Mucosa of gallbladder (tissue), 1 donor: ENCODE measurements at regions not wholly inside any gene's neighbourhood (a gene's known extent, or its start where the extent isn't known, plus 50 kb on each side); places are given as distances from the start of the nearest gene placed in this dataset.
"Not testable (repeated sequence)": the region's sequence is repeated elsewhere in the genome, so short reads cannot be mapped to it uniquely, and the experiment has no call there.

Source experiments
- DNase-seq: peaks from one replicate; pipeline ENCODE4 v3.0.0-alpha.2; 2020; ENCODE audit warnings: low spot score
- donor health status: DM: no; HTN: no; CAD: no.

DNA sequence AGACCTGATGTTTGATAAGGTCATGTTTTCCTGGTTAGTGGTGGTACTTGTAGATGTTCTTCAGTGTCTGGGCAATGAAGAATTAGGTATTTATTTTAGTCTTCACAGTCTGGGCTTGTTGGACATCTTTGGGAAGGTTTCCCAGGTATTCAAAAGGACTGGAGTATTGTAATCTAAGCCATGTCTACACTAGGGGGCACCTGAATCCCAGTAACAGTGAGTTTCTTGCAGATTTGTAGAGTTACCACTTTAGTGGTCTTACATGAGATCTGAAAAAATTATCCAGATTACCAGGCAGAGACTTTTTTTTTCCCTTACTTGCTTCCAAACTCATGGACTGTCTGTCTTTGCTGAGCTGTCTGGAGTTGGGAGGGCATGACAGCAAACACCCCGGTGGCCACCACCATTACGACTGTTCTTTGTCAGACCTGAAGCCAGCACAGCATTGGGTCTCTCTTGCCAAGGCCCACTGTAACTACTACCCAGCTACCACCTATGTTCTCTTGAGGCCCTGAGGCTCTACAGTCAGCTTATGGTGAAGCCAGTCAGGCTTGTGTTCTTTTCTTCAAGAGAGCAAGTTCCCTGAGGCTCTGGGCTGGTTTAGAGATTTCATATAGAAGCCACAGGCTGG lies 820.7 kb upstream of the FBXO33 start:
- DNase-seq, result no peak

DNA sequence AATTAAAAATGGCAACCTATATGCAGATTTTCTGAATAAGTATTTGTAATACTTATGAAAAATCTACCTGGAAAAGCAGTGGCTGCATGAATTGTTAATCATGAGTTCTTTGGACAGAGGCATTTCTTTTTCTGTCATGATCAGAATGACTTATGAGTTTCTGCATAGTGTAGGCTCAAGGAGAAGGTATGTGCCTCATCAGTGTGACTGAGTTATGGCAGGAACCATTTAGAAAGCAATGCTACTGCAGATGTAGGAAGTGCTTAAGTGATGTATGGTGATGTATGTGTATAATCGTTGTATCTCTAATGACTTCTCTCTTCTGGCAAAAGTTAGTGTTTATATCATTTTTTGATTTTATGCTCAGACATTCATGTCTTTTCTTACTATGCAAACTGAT lies 816.4 kb upstream of the FBXO33 start:
- DNase-seq, result no peak

DNA sequence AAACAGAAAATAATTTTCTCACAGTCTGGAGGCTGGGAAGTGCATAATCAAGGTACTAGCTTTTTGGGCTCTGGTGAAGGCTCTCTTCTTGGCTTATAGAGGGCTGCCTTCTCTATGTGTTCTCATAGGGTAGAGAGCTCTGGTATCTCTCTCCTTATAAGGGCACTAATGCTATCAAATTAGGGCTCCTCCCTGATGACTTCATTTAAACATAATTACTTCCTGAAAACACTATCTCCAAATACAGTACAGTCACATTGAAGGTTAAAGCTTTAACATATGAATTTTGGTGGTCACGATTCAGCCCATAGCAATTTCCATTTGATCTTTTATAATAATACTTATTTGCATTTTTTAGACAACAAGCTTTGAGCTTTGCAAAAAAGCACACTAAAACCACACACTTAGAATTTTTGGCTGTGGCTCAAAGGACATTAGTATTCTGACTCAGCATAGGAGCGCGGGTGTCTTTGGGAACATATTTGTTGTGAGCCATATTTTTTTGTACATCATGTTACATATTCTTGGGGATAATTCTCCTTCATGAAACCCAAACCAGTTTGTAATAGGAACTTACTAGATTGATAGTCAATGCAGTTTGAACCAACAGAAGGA lies 808.1 kb upstream of the FBXO33 start:
- no peak for DNase-seq

DNA sequence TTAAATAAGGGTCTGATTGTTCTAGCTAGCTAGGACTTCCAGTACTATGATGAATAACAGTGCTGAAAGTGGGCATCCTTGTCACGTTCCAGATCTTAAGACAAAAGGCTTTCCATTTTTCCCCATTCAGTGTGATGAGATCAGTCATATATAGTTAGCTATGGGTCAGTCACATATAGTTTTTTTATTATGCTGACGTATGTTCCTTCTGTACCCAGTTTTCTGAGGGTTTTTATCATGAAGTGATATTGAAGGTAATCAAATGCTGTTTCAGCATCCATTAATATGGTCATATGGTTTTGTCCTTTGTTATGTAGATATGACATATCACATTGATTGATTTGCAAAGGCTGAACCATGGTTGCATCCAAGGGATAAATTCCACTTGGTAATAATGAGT lies 800.1 kb upstream of the FBXO33 start:
- no peak for DNase-seq

DNA sequence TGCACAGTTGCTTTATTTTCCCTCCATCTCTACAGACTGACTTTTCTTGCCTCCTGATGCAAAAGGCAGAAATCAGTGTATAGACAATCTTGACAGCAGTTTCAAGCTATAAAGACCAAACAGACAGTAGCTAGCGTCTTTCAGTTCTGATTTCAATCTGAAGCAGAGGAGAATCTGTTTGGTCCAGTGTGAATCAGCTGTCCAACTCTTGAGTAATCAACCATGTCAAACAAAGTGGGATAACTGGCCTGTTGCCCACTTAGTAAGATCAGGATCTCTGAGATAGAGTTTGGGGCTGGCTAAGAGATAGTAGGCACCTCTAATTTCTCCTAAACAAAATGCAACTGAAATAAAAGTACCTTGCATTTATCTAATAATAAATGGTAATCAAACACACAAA lies 797.4 kb upstream of the FBXO33 start:
- DNase-seq, result no peak

DNA sequence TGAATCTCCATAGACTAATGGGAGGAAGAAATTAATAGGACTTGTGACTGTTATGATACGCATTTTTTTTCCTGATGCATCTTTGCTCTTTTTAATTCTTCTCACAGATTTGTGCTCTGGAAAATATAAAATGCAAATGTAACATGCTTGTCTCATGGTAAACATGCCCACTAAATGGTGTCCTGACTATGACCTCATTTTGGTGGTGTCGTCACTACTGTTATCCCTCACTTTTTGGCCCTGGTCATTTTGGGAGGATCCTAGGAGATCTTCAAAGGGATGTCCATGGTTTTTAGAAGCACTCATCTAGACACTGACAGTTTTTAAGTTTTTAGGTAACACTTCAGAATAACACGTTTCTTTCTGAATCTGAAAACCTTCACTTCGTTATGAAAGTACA lies 790.8 kb upstream of the FBXO33 start:
- DNase-seq, result no peak

DNA sequence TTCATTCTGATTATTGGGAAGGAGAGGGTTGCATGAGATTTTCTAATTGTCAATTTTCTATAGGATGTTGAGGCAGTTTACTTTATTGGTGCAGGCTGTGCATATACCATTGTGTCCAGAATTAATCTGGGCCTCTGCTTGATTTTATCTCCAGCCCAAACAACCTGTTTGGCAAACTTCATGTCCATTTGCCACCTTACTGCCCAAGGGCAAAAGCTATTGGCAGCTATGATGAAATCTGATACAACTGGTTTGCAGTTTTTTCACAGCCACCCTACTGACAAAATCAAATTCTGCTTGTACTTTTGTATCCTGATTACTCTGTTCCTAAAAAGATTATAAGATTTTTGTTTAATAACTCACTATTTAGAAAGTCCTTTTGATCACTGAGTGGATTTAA lies 789.2 kb upstream of the FBXO33 start:
- no peak for DNase-seq

DNA sequence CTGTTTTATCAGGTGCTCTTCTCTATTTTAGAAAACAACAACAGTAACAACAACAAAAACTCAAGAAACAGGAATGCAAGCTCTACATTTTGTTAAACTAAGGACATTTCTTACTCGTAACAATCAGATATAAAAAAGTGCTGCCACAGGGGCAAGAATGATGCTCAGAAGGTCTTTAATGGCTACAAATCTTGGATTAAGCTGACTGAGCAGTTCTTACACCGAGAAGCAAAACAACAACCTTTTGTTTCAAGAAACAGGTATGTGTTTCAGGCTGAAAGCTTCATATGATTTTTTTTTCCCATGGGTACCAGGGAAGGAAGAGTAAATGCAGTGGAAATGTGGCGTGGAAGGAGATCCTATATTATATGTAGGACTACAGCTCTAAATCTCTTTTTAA lies 786.8 kb upstream of the FBXO33 start:
- no peak for DNase-seq

DNA sequence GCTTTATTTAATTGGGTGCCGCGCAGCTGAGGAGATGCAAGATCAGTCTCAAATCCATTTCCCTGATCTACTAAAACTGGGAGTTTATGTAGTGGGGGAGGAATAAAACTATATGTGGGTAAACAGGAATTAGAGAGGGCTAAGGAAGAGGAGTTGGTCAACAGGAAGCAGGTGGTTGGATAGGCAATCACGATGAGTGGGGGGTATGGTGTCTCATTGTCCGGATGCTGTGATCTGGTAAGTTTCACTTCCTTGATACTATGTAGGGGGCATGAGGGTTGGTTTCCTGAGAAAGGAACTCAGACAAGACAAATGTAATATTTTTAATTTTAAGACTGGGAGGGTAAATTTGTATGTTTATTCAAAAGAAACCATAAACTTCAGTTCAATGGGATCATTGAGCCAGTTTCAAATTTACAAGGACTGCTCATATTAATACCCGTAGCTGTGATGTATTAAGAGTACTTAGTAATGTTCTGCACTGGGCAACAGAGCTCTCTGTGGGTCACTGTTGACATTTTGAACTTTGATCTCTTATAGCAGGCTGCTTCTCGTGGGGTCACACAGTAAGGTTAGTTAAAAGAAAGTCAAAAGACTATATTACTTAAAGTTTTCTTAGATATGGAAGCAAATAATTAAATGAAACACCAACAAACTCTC lies 786.2 kb upstream of the FBXO33 start:
- DNase-seq, result no peak

DNA sequence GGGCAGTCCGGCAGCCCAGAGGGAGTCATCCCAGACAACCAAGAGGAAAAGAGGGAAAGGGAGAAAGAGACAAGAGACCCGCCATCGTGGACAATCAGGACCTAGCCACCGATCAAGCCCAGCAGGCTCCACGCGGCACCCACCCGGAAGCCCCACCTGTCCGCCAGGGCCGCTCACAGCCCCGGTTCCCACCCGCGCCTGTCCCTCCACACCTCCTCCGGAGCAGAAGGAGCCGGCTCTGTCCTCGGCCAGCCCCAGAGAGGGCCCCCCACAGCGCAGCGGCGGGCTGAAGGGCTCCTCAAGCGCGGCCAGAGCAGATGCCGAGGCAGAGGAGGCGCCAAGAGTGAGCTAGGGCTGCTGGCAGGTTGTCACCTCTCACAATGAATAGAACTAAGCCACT lies 784.7 kb upstream of the FBXO33 start:
- no peak for DNase-seq

DNA sequence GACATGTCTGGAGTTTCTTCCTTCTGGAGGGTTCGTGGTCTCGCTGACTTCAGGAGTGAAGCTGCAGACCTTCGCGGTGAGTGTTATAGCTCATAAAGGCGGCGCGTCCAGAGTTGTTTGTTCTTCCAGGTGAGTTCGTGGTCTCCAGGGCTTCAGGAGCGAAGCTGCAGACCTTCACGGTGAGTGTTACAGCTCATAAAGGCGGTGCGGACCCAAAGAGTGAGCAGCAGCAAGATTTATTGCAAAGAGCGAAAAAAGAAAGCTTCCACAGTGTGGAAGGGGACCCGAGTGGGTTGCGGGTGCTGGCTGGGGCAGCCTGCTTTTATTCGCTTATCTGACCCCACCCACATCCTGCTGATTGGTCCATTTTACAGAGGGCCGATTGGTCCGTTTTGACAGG lies 784.2 kb upstream of the FBXO33 start:
- not testable (repeated sequence) for DNase-seq

DNA sequence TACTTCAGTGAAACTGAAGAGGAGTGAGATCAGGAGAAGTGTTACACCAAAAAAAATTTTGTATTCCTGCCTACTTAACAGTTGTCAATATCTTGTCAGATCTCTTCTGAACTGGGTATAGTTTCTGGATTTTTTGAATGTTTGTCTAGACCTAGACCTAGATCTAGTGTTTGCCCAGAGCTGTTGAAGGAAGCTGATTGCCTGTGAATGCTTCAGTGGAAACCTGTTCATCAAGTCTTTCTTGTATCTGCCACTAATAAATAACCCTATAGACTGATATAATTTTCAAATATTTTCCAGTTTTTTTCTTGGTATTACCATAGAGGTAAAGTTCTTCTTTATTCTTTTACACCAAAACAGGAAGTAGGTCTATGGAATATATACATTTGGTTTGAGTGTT lies 781.5 kb upstream of the FBXO33 start:
- no peak for DNase-seq

DNA sequence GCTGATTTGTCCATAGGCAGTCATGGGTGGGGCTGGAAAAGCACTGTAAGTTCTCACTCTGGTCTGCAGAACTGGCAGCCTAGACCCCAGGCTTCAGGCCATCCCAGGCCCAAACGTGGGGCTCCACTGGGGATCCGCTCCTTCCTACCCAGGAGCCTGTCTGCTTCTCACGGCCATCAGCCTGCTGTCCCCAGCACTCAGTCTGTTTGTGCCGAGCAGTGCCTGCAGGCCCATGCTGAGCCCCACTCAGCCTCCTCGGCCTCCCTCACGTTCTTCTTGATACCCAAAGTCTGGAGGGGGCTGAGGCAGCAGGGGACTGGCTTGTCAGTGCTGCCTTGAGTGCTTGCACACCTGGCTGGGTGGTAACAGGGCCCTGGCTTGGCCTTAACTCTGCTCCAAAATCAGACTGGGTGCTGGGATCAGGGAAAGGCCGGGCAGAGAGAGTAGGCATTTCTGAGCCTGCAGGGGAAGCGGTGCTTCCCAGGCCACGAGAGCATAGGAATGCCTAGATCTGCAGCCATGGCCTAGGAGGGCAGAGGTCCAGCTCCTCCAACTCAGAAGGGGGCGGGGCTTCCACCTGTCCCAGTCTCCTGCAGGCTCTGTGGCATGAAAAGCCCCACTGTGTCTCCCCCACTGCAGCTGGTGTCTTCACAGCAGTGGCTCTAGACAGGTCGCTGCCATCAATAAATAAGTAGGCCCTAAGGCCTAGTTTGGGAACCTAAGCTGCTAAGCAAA lies 772.4 kb upstream of the FBXO33 start:
- no peak for DNase-seq

DNA sequence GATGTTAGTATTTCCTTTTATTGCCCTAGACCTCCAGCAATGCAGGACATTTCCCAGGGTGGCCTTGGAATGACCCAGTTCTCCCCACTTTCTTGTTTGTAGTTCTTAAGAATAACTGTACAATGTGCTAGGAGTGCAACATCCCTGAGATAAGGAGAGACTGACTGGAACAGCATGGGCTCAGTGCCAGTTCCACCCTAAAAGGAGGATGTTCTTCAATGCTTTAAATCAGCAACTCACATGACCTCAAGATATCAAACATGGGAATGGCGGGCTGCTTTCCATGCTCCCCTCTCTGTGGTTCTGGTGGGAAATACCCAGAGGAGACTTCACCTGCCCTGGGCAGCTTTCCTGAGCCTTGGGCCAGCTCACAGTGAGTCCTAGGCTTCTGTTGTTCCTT lies 766.9 kb upstream of the FBXO33 start:
- DNase-seq, result no peak

DNA sequence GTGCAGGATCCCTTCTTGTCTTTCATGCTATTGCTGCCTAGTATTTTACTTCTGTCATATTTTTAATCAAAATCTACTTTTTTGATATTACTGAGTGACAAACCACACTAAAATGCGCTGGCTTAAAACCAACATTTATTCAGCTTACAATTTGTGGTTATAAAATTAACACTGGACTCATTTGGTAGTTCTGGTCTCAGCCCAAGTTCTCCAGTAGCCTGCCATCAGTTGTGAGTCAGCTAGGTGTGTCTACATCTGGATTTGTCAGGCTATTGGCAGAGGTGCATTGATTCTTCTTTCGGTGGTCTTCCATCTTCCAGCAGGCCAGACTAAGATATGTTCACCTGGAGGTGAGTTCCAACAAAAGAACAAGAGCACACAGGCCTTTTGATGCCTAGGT lies 765.1 kb upstream of the FBXO33 start:
- no peak for DNase-seq

DNA sequence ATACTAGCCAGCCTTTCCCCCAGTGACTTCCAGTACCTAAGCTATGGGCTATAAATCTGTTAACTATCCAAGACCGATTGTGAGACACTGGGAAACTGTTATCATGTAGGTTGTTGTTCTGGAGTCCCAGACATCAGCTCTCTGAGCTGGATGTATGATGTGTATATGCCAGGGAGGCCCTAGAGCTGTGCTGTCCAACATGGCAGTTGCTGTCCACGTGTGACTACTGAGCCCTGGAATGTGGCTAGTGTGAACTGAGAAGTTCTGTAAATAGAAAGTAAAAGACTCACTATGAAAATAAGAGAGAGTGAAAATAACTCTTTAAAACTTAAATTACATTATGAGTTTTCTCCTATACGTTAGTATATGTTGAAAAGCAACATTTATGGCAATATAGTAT lies 755.8 kb upstream of the FBXO33 start:
- DNase-seq, result no peak

DNA sequence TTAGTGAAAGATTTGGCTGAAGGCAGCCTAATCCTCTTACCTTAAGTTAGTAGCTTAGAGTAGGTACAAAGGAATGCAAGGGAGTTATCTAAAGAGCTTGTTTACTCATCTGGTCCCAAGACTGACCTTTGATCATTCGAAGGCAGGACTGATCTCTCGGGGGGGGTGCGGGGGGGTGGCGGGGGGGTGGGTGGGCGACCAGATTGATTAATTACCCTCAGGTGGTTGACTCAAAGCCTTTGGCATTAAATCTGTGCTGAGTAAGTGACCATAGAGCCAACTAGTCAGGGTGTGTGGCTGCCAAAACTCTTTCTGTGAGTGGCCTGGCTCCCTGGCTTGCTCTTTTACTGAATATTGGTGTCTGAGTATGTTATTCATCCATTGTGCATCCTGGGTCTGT lies 731.9 kb upstream of the FBXO33 start:
- DNase-seq, result no peak

DNA sequence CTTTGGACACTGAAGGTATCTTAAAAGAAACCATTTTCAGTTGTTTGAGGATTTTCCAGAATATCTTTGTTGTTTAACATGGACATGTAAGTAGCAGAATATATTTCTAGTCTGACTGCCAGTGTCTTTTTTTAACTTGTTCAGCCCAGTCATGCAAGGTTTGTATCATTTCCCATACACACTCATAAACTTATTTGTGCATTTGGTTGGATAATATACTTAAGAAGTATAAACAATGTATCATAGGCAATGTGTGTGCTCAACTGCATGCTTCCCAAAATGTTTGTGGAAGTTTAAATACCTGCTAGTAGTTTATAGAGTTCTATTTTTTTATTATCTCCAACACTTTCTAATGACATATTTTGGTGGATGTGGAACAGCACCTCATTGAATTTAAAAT lies 707.4 kb upstream of the FBXO33 start:
- no peak for DNase-seq

DNA sequence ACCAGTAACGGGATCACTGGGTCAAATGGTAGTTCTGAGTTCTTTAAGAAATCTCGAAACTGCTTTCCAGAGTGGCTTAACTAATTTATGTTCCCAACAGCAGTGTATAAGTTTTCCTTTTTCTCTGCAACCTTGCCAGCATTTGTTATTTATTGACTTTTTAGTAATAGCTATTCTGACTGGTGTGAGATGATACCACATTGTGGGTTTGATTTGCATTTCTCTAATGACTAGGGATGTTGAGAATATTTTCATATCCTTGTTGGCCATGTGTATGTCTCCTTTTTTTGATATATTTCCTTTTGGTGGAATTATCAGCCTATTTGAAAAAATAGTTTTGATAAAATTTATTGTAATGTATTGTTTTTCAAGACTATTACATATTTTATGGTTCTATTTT lies 701.2 kb upstream of the FBXO33 start:
- no peak for DNase-seq

DNA sequence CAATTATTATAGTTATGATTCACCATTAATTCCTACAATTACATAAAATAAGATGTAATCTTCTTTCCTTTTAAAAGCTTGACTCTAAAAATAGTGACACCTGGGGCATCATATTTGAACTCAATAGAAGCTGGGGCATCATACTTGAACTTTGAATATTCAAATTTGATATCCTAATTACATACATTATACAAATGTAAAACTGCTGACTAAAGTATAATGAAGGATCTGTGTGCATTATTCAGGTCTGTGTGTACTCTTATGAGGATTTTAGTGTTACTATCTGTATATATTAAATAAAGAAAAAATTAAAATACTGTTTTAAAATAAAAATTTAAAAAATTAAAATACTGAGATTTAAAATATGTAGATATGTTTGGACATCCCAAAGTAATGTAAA lies 696.9 kb upstream of the FBXO33 start:
- DNase-seq, result no peak

DNA sequence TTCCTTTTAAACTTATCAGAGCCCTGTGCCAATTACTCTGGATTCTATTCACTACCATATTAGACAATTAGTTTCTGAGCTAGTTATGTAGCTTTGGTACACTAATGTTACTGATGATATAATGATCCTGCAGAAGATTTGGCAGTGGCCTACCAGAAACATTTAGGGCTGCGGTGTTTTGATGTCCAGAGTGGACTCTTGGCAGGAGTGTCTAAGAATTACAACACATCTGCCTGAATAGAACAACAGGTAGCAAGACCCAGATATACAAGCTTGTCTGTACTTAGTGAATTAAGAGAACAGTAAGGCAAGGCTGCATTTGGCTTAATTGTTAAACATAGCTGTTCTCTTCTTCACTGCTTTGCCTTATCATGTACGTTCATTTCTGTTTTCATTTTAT lies 691.6 kb upstream of the FBXO33 start:
- DNase-seq, result no peak

DNA sequence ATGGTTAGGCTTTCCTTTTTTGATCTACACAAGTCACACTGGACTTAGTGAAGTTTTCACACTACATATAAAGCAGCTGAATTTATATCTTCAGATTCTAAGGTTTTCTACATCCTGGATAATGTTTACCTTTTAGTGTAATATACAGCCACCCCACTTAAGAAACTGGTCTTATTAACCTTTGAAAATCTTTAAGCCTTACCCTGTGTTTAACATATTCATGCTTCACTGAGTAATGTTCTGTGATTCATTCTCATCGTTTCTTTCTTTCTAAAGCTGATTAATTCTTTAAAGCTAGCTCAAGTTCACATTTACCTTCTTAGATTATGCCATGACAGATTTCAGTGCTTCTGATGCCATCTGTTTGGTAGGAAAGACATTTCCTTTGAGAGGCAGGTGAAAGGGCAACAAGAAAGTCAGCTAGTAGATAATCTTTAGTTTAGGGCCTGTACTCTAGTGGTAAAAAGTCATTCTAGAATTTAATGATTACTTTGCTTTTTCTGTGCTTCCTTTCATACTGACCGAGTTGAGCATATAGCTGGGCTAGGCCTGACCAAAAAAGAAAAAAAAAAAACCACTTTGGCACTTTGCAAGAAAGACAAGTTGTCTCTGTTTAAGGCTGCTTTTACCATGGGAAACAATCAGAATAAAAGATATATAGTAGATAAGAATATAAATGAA lies 690.9 kb upstream of the FBXO33 start:
- DNase-seq, result no peak
